Kidney (tissue), 13 donors: ENCODE measurements at regions not wholly inside any gene's neighbourhood (a gene's known extent, or its start where the extent isn't known, plus 50 kb on each side); places are given as distances from the start of the nearest gene placed in this dataset.
A peak's percentile ranks its signal among the peaks of the same experiment; 100 is the strongest.

ENCODE experiments used
- DNase-seq, 5 donors: peaks; one replicate each; pipeline ENCODE4 v3.0.0-alpha.2; 2013 to 2020
- FAIRE-seq: peaks from 2 replicates; lab custom pipeline; 2012; peaks lifted over from hg19 to GRCh38; lab: Jason Lieb, UNC
- H3K27ac ChIP-seq, 2 donors: one replicate each; pipeline ENCODE4 v1.7.0; 2013; ENCODE audit warnings: low read depth in 2 of 2, low read length in 2 of 2, inconsistent platforms in 1 of 2
- H3K27me3 ChIP-seq: one replicate; pipeline ENCODE4 v1.7.1; 2013; ENCODE audit warnings: low read length, inconsistent platforms; ENCODE audit not compliant: control insufficient read depth, insufficient read depth
- H3K36me3 ChIP-seq, 3 donors: one replicate each; pipeline versions ENCODE4 v1.7.0 to v1.7.1; 2013; ENCODE audit warnings: low read length in 3 of 3, control low read depth in 1 of 3, inconsistent platforms in 1 of 3; ENCODE audit not compliant: insufficient read depth in 3 of 3, control insufficient read depth in 2 of 3
- H3K4me1 ChIP-seq, 3 donors: one replicate each; pipeline versions ENCODE4 v1.7.0 to v1.7.1; 2013; ENCODE audit warnings: low read length in 3 of 3, inconsistent platforms in 1 of 3, low read depth in 1 of 3; ENCODE audit not compliant: control insufficient read depth in 2 of 3, insufficient read depth in 2 of 3
- H3K4me3 ChIP-seq, 3 donors: one replicate each; pipeline versions ENCODE4 v1.7.0 to v1.8.1; 2013; ENCODE audit warnings: low read length in 3 of 3, control low read depth in 1 of 3, inconsistent platforms in 1 of 3
- H3K9ac ChIP-seq, 3 donors: one replicate each; pipeline versions ENCODE4 v1.7.0 to v1.7.1; 2013; ENCODE audit warnings: low read length in 3 of 3, control low read depth in 1 of 3, inconsistent platforms in 1 of 3
- H3K9me3 ChIP-seq, 3 donors: one replicate each; pipeline versions ENCODE4 v1.7.0 to v1.7.1; 2013; ENCODE audit warnings: low read length in 3 of 3, control low read depth in 1 of 3, inconsistent platforms in 1 of 3; ENCODE audit not compliant: control insufficient read depth in 2 of 3, insufficient read depth in 1 of 3
- CTCF ChIP-seq: IDR thresholded peaks from 3 replicates; pipeline ENCODE4 v1.5.1; 2012; ENCODE audit warnings: mild to moderate bottlenecking, moderate library complexity, borderline replicate concordance; ENCODE audit not compliant: insufficient read depth; ENCODE audit errors: extremely low read depth
- intact Hi-C: fragments of 100-400 bp; cut with DNase I; formaldehyde crosslinking; loops from one replicate; pipeline ENCODE4 v1.11.1; 2022
- donor health status: control.
- donor health status: control.
- donor health status: control.
- donor health status: control.
- donor health status: control.
- donor health status: DM: yes; HTN: yes; CAD: no.
- donor health status: Normal renal cell carcinoma (clear cell type).

DNA sequence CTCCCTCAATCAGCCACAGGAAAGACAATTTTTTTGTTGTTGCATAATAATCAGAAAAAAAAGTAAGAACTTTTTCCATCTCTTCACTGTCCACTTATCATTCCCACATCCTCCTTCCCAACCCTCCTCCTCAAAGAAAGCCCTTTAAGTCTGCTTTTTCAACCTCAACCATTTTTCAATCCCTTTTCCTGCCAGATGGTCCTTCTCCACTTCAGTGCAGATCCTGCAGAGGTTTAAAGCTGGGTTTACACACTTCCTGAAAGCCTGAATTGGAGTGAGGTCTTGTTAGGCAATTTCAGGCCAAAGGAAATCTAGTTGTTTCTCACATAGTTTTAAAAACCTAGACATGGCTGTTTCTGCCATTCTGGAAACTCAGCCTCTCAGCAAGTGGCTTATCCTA, 78.3 kb downstream of the RPL27A start:
- no peak overlapping the region for H3K4me3 ChIP-seq
- H3K9me3 ChIP-seq: no peaks in the 10 kb centered on the region
- peaks cover 12 to 30% (median 29%) of the 10 kb centered on the region in 3 donors for H3K4me1 ChIP-seq
- no peaks in the 10 kb centered on the region for H3K27me3 ChIP-seq
- intact Hi-C loops: no loop called here
- DNase-seq (peak in 2 of 5 donors; percentile 58 to 91), FAIRE-seq (no peak)
- peak overlapping the region in 1 of 2 donors; percentile 65 for H3K27ac ChIP-seq
- no peak for TF ChIP-seq CTCF
- no peak overlapping the region for H3K9ac ChIP-seq
- H3K36me3 ChIP-seq: no peaks in the 10 kb centered on the region

DNA sequence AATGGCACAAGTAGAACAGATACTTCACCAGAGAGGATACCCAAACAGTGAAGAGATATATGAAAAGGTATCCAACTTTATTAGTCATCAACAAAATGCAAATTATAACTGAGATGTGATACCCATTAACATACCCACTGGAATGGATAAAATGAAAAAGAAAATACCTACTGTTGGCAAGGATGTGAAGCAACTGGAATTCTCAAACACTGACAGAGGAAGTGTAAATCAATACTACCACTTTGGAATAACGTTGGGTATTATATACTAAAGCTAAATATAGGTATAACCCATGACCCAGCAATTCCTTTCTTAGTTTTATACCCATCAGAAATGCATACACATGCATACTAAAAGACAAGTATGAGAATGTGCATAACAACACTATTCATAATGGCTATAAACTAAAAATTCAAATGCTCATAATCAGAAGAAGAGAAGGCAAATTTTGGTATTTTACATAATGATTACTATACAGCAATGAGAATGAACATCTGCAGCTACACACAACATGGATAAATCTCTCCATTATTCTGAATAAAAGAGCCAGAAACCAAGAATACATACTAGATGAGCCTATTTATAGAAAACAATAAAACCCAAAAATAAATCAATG, 80.6 kb downstream of the RPL27A start:
- FAIRE-seq: no peak
- no peak overlapping the region for H3K4me3 ChIP-seq
- H3K9me3 ChIP-seq: no peaks in the 10 kb centered on the region
- peaks cover 9 to 15% (median 11%) of the 10 kb centered on the region in 3 donors for H3K4me1 ChIP-seq
- intact Hi-C loops: no loop called here
- no peak for TF ChIP-seq CTCF
- no peak for DNase-seq
- H3K27ac ChIP-seq: no peak overlapping the region
- no peak overlapping the region for H3K9ac ChIP-seq
- no peaks in the 10 kb centered on the region for H3K36me3 ChIP-seq
- no peaks in the 10 kb centered on the region for H3K27me3 ChIP-seq

- FAIRE-seq: no peak
- no peaks in the 10 kb centered on the region for H3K36me3 ChIP-seq
- no peak for DNase-seq
- TF ChIP-seq CTCF: no peak
- no peaks in the 10 kb centered on the region for H3K27me3 ChIP-seq
- no peaks in the 10 kb centered on the region for H3K9me3 ChIP-seq
- no peak overlapping the region for H3K4me3 ChIP-seq
- H3K27ac ChIP-seq: peak overlapping the region in 1 of 2 donors; percentile 14
- intact Hi-C loops: no loop called here
- H3K9ac ChIP-seq: no peak overlapping the region
- peaks cover 4 to 9% (median 7%) of the 10 kb centered on the region in 3 donors for H3K4me1 ChIP-seq
Observed at GRCh38 chr11:8765294-8765693, 82.7 kb downstream of the RPL27A start.
